ENCODE measurements at regions not wholly inside any gene's neighbourhood (a gene's known extent, or its start where the extent isn't known, plus 50 kb on each side); places are given as distances from the start of the nearest gene placed in this dataset.

GRCh38 chr5:158340608-158341007, 481.7 kb upstream of the CLINT1 start:
- DNase-seq = no peak

- DNase-seq = no peak
Measured at GRCh38 chr5:158326256-158326655, 467.3 kb upstream of the CLINT1 start.

GRCh38 chr5:158324236-158324635, 465.3 kb upstream of the CLINT1 start:
- DNase-seq = no peak

GRCh38 chr5:158322620-158323019, 463.7 kb upstream of the CLINT1 start:
- no peak for DNase-seq

DNA sequence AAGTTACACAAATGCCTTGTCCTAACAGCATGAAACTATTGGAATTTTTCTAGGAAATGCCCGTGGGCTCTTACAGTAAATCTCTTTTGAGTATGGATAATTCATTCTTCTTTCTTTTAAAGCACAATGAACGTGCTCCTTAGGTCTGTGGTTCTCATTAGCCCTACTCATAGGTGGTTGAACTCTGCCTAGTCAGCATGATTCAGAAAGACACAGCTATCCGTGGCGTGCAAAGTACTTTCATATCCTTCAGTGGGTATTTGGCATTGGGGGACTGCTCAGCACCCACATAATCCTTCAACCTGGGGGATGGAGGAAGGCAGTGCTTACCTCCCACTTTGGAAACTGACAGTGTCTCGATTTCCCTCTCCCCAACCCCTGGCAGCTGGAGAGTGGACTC, 462.0 kb upstream of the CLINT1 start:
- DNase-seq = no peak

- no peak for DNase-seq
Measured at GRCh38 chr5:158320178-158320674, 461.3 kb upstream of the CLINT1 start.

- DNase-seq = no peak
Measured at GRCh38 chr5:158317507-158317906, 458.6 kb upstream of the CLINT1 start.

DNA sequence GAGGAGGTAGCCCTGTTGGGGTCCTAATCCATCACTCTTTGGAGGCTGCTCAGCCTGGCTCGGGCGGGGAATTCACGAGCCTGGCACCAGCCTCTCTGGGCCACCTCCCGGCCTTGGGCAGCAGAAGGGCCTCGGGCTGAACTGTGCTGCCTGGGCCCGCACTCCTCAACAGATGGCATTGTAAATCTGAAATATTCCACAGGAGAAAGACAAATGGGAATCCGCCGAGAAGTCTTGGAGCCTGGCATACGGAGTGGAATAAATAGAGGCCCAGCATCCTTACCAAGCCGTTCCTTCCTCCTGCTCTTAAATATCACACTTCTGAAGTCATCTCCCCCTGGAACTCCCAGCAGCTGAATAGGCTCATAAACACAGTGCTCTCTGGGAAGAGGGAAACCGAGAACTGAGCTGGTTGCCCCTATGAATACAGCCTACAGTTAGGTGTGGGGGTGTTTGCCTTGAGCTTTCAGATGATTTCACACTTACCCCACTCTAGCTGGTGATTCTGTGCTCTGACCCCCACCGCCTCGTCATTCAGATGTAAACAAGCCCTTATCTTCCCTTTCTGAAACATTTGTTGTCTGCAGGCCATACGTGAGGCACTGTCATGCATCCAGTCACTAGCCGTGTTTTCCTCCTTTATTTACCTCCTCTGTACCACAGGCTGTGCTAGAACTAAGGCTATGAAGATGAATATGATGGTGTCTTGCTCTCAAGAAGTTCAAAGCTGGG, 455.0 kb upstream of the CLINT1 start:
- DNase-seq = no peak

GRCh38 chr5:158313027-158313732, 454.2 kb upstream of the CLINT1 start:
- no peak for DNase-seq

GRCh38 chr5:158309088-158309807, 450.3 kb upstream of the CLINT1 start:
- no peak for DNase-seq

GRCh38 chr5:158308429-158309025, 449.6 kb upstream of the CLINT1 start:
- DNase-seq = no peak

- DNase-seq = no peak
Measured at GRCh38 chr5:158305861-158306260, 446.9 kb upstream of the CLINT1 start.

GRCh38 chr5:158304607-158305006, 445.7 kb upstream of the CLINT1 start:
- DNase-seq = no peak

DNA sequence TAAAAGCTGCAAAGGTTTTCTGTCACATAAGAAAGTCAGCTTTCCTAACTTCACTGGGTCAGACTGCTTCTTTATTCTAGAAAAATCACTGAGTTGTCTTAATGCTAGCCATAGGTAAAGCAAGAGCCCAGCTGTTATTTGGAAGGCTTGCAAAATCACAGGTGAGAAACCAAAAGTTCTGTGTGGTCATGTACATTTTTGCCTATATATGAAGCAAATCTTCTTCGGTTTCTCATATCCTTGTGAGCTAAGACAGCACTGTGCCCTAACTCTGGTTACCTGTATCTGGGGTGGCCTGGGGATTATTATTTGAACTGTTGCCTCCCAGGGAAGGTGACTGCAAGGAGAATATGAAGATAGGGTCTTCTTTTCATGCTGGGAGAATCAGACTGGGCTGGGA, 444.9 kb upstream of the CLINT1 start:
- no peak for DNase-seq

- no peak for DNase-seq
Measured at GRCh38 chr5:158303275-158303674, 444.3 kb upstream of the CLINT1 start.

GRCh38 chr5:158302029-158302428, 443.1 kb upstream of the CLINT1 start:
- DNase-seq = no peak

GRCh38 chr5:158301186-158301585, 442.2 kb upstream of the CLINT1 start:
- no peak for DNase-seq

DNA sequence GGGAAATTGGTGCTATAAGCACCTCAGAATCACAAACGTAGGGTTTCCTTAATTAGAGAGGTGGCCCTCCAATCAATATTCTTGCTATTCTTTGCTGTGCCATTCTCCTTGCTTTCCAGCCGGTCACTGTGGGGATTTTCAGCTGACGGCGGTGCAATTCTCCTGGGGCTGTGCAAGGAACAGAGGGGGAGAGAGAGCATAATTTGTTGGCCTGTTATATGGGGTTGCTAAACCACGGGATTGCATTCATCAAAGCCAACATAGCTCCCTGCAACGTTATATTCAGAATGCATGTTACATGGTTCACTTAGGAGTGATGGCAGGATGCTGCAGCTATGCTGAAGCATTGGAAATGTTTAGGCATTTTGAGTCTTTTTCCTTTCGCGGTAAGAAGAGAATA, 441.3 kb upstream of the CLINT1 start:
- DNase-seq = no peak

GRCh38 chr5:158297002-158297527, 438.1 kb upstream of the CLINT1 start:
- no peak for DNase-seq

DNA sequence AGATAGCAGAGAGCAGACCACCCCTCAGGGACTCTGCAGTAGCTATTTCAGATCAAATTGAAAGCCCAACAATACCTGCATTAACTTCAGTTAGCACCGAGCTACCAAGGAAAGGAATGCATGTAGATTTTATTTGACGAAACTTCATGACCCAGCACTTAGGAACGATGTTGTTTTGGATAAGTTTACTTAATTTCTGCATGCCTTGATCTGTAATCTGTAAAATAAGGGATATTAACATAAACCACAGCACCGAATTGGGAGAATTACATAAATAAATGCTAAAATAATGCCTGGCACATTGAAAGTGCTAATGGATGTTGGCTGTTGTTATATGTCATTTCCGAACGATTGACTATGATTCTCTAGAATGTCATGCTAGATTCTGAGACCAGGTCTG, 435.8 kb upstream of the CLINT1 start:
- no peak for DNase-seq

- DNase-seq = no peak
Measured at GRCh38 chr5:158292981-158293380, 434.0 kb upstream of the CLINT1 start.

GRCh38 chr5:158289967-158290366, 431.0 kb upstream of the CLINT1 start:
- DNase-seq = no peak

- no peak for DNase-seq
Measured at GRCh38 chr5:158288272-158288657, 429.3 kb upstream of the CLINT1 start.

All from OCI-M1 (cell line).